Adrenal gland (tissue), 5 donors: ENCODE measurements at regions not wholly inside any gene's neighbourhood (a gene's known extent, or its start where the extent isn't known, plus 50 kb on each side); places are given as distances from the start of the nearest gene placed in this dataset.

Experiments used
- CTCF ChIP-seq, 6 experiments: fragments of 450-650 bp in 4 of 6; fragments of 200-600 bp in 2 of 6; sonication (generic) in 1 of 6; IDR thresholded peaks; 1 replicate in 5 of 6; 2 replicates in 1 of 6; pipeline versions ENCODE4 v1.5.1 to v1.8.0; 2016 to 2021; ENCODE audit warnings: antibody characterized with exemption in 6 of 6, mild to moderate bottlenecking in 2 of 6, moderate library complexity in 1 of 6
- POLR2A ChIP-seq, 2 donors: fragments of 450-650 bp; IDR thresholded peaks; one replicate each; pipeline ENCODE4 v1.6.1; 2017; ENCODE audit warnings: antibody characterized with exemption in 2 of 2, mild to moderate bottlenecking in 2 of 2, moderate library complexity in 1 of 2
- donor health status: DM: no; HTN: no; CAD: no.

DNA sequence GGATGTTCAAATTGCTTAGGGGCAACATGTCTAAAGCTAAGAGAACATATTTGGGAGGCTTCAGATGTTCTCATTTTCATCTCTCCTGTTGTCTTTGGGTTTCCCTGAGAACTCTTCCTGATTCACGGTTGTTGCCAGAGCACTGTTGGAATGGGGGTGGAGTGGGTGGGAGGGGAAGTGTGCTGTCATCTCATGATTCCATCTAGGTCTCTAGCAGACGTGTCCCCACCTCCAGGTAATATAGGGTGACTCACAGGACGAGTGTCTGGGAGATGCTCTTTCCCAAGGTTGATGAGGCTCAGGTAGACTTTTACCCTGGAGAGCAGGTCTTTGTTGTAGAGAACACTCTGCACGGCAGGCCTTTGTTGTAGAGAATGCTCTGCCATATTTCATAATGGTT is 636.9 kb downstream of the QKI start:
- no peak for TF ChIP-seq CTCF (IDR thresholded peaks at IDR 0.05)
- no peak for TF ChIP-seq POLR2A (IDR thresholded peaks at IDR 0.05)
